Activated T-helper 1 cell treated with anti-CD3 and anti-CD28 coated beads, Interleukin-12 subunit alpha, Interleukin-12 subunit beta, Interleukin-2, Interleukin-4 antibody, amounts not matched to agents 30 ng/mL and 10 ng/mL and 1 ng/mL, durations not matched to agents 14 hours and 24 hours and 36 hours (primary cell): ENCODE measurements at regions not wholly inside any gene's neighbourhood (a gene's known extent, or its start where the extent isn't known, plus 50 kb on each side); places are given as distances from the start of the nearest gene placed in this dataset.

ENCODE experiments used
- DNase-seq: peaks from one replicate; pipeline ENCODE4 v3.0.0; 2021; ENCODE audit warnings: low spot score
- H3K27ac Mint-ChIP-seq: one replicate; pipeline ENCODE4 v1.8.0; 2021; ENCODE audit warnings: mild to moderate bottlenecking, mixed read lengths
- H3K27me3 Mint-ChIP-seq: one replicate; pipeline ENCODE4 v1.8.0; 2022; ENCODE audit warnings: mild to moderate bottlenecking, moderate library complexity, mixed read lengths; ENCODE audit not compliant: insufficient read depth
- H3K36me3 Mint-ChIP-seq: one replicate; pipeline ENCODE4 v1.8.0; 2021; ENCODE audit warnings: low read depth, mixed read lengths
- H3K4me1 Mint-ChIP-seq: one replicate; pipeline ENCODE4 v1.8.0; 2021; ENCODE audit warnings: low read depth, mixed read lengths
- H3K4me3 Mint-ChIP-seq: one replicate; pipeline ENCODE4 v1.8.0; 2021; ENCODE audit warnings: mild to moderate bottlenecking, moderate library complexity, mixed read lengths
- H3K9me3 Mint-ChIP-seq: one replicate; pipeline ENCODE4 v1.8.0; 2021; ENCODE audit warnings: mixed read lengths
- intact Hi-C: fragments of 100-400 bp; cut with micrococcal nuclease; formaldehyde crosslinking; loops from one replicate; pipeline ENCODE4 v1.15.1; 2024

GRCh38 chr1:195591917-195592672 is 1016.1 kb downstream of the KCNT2 start:
- Mint-ChIP-seq H3K4me3 (no peak overlapping the region), H3K9me3 (no peaks in the 10 kb centered on the region), H3K36me3 (no peaks in the 10 kb centered on the region), H3K4me1 (no peaks in the 10 kb centered on the region), H3K27me3 (no peaks in the 10 kb centered on the region), H3K27ac (no peak overlapping the region)
- no peak for DNase-seq
- intact Hi-C loops, result no loop called here

GRCh38 chr1:195590649-195591048 is 1017.6 kb downstream of the KCNT2 start:
- DNase-seq, result no peak
- Mint-ChIP-seq H3K4me1 (no peaks in the 10 kb centered on the region), H3K27me3 (no peaks in the 10 kb centered on the region), H3K4me3 (no peak overlapping the region), H3K36me3 (no peaks in the 10 kb centered on the region), H3K9me3 (peaks cover 1% of the 10 kb centered on the region), H3K27ac (no peak overlapping the region)
- intact Hi-C loops, result no loop called here

- no peak overlapping the region for H3K4me3 Mint-ChIP-seq
- DNase-seq, result no peak
- H3K36me3 Mint-ChIP-seq, result no peaks in the 10 kb centered on the region
- H3K4me1 Mint-ChIP-seq, result no peaks in the 10 kb centered on the region
- intact Hi-C loops, result no loop called here
- H3K27me3 Mint-ChIP-seq, result no peaks in the 10 kb centered on the region
- H3K9me3 Mint-ChIP-seq, result peaks cover 4% of the 10 kb centered on the region
- H3K27ac Mint-ChIP-seq, result no peak overlapping the region
Measured at GRCh38 chr1:195584870-195585624, 1023.2 kb downstream of the KCNT2 start.

- DNase-seq, result no peak
- H3K4me1 Mint-ChIP-seq, result no peaks in the 10 kb centered on the region
- peaks cover 4% of the 10 kb centered on the region for H3K9me3 Mint-ChIP-seq
- no peaks in the 10 kb centered on the region for H3K36me3 Mint-ChIP-seq
- no peak overlapping the region for H3K4me3 Mint-ChIP-seq
- no peak overlapping the region for H3K27ac Mint-ChIP-seq
- H3K27me3 Mint-ChIP-seq, result no peaks in the 10 kb centered on the region
- intact Hi-C loops, result no loop called here
Measured at GRCh38 chr1:195580988-195581387, 1027.3 kb downstream of the KCNT2 start.

- Mint-ChIP-seq H3K9me3 (no peaks in the 10 kb centered on the region), H3K36me3 (no peaks in the 10 kb centered on the region), H3K4me1 (no peaks in the 10 kb centered on the region), H3K27ac (no peak overlapping the region), H3K27me3 (no peaks in the 10 kb centered on the region), H3K4me3 (no peak overlapping the region)
- no peak for DNase-seq
- intact Hi-C loops, result no loop called here
Measured at GRCh38 chr1:195577748-195578147, 1030.5 kb downstream of the KCNT2 start.

GRCh38 chr1:195576641-195577040 is 1031.6 kb downstream of the KCNT2 start:
- no peaks in the 10 kb centered on the region for H3K36me3 Mint-ChIP-seq
- no peaks in the 10 kb centered on the region for H3K4me1 Mint-ChIP-seq
- no peak overlapping the region for H3K27ac Mint-ChIP-seq
- no peak for DNase-seq
- no peaks in the 10 kb centered on the region for H3K27me3 Mint-ChIP-seq
- no peaks in the 10 kb centered on the region for H3K9me3 Mint-ChIP-seq
- no peak overlapping the region for H3K4me3 Mint-ChIP-seq
- intact Hi-C loops, result no loop called here

GRCh38 chr1:195574511-195574910 is 1033.7 kb downstream of the KCNT2 start:
- no peak overlapping the region for H3K27ac Mint-ChIP-seq
- H3K9me3 Mint-ChIP-seq, result no peaks in the 10 kb centered on the region
- no peak for DNase-seq
- no peaks in the 10 kb centered on the region for H3K27me3 Mint-ChIP-seq
- no peaks in the 10 kb centered on the region for H3K4me1 Mint-ChIP-seq
- H3K4me3 Mint-ChIP-seq, result no peak overlapping the region
- H3K36me3 Mint-ChIP-seq, result no peaks in the 10 kb centered on the region
- intact Hi-C loops, result no loop called here

GRCh38 chr1:195569934-195570333 is 1038.3 kb downstream of the KCNT2 start:
- no peaks in the 10 kb centered on the region for H3K36me3 Mint-ChIP-seq
- H3K4me1 Mint-ChIP-seq, result no peaks in the 10 kb centered on the region
- H3K9me3 Mint-ChIP-seq, result no peaks in the 10 kb centered on the region
- no peak overlapping the region for H3K4me3 Mint-ChIP-seq
- no peak overlapping the region for H3K27ac Mint-ChIP-seq
- DNase-seq, result no peak
- no peaks in the 10 kb centered on the region for H3K27me3 Mint-ChIP-seq
- intact Hi-C loops, result no loop called here

- Mint-ChIP-seq H3K36me3 (no peaks in the 10 kb centered on the region), H3K9me3 (no peaks in the 10 kb centered on the region), H3K27me3 (no peaks in the 10 kb centered on the region), H3K4me3 (no peak overlapping the region), H3K27ac (no peak overlapping the region), H3K4me1 (no peaks in the 10 kb centered on the region)
- intact Hi-C loops, result no loop called here
- DNase-seq, result no peak
Measured at GRCh38 chr1:195568389-195568788, 1039.9 kb downstream of the KCNT2 start.

GRCh38 chr1:195562074-195562473 is 1046.2 kb downstream of the KCNT2 start:
- H3K36me3 Mint-ChIP-seq, result no peaks in the 10 kb centered on the region
- H3K27me3 Mint-ChIP-seq, result no peaks in the 10 kb centered on the region
- no peak overlapping the region for H3K4me3 Mint-ChIP-seq
- H3K9me3 Mint-ChIP-seq, result peaks cover 4% of the 10 kb centered on the region
- no peak for DNase-seq
- no peak overlapping the region for H3K27ac Mint-ChIP-seq
- intact Hi-C loops, result no loop called here
- no peaks in the 10 kb centered on the region for H3K4me1 Mint-ChIP-seq

GRCh38 chr1:195550071-195550862 is 1058.0 kb downstream of the KCNT2 start:
- no peaks in the 10 kb centered on the region for H3K9me3 Mint-ChIP-seq
- no peak for DNase-seq
- H3K27me3 Mint-ChIP-seq, result no peaks in the 10 kb centered on the region

GRCh38 chr1:195530961-195531360 is 1077.3 kb downstream of the KCNT2 start:
- Mint-ChIP-seq H3K9me3 (no peaks in the 10 kb centered on the region), H3K36me3 (no peaks in the 10 kb centered on the region), H3K4me1 (no peaks in the 10 kb centered on the region), H3K4me3 (no peak overlapping the region), H3K27me3 (no peaks in the 10 kb centered on the region), H3K27ac (no peak overlapping the region)
- no peak for DNase-seq
- intact Hi-C loops, result no loop called here

More at GRCh38 chr1:195550071-195550862, 1058.0 kb downstream of the KCNT2 start:
- H3K27ac Mint-ChIP-seq, result no peak overlapping the region
- no peak overlapping the region for H3K4me3 Mint-ChIP-seq
- no peaks in the 10 kb centered on the region for H3K36me3 Mint-ChIP-seq
- no peaks in the 10 kb centered on the region for H3K4me1 Mint-ChIP-seq
- intact Hi-C loops, result no loop called here

GRCh38 chr1:195529881-195530280 is 1078.4 kb downstream of the KCNT2 start:
- no peaks in the 10 kb centered on the region for H3K27me3 Mint-ChIP-seq
- no peaks in the 10 kb centered on the region for H3K4me1 Mint-ChIP-seq
- H3K36me3 Mint-ChIP-seq, result no peaks in the 10 kb centered on the region
- H3K27ac Mint-ChIP-seq, result no peak overlapping the region
- intact Hi-C loops, result no loop called here
- H3K4me3 Mint-ChIP-seq, result no peak overlapping the region
- no peaks in the 10 kb centered on the region for H3K9me3 Mint-ChIP-seq
- DNase-seq, result no peak
